ENCODE measurements at regions not wholly inside any gene's neighbourhood (a gene's known extent, or its start where the extent isn't known, plus 50 kb on each side); places are given as distances from the start of the nearest gene placed in this dataset.

DNA sequence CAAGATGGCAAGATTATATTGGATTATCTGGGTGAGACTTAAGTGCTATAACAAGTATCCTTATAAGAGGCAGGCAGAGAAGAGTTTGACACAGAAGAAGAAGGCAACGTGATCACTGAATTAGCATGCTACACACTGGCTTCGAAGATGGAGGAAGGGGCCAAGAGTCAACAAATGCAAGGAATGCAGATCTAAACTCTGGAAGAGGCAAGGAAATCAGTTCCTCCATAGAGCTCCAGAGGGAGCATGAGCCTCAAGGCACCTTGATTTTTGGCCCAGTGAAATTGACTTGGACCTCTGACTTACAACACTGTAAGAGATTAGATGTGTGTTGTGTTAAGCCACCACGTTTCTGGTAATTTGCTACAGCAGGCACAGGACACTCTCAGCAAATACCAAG, 536.4 kb upstream of the SEL1L start:
- H3K36me3 ChIP-seq (ENCODE audit: control insufficient read depth, insufficient read depth, low read length) = no peaks in the 10 kb centered on the region
- TF ChIP-seq, protein P1, sequence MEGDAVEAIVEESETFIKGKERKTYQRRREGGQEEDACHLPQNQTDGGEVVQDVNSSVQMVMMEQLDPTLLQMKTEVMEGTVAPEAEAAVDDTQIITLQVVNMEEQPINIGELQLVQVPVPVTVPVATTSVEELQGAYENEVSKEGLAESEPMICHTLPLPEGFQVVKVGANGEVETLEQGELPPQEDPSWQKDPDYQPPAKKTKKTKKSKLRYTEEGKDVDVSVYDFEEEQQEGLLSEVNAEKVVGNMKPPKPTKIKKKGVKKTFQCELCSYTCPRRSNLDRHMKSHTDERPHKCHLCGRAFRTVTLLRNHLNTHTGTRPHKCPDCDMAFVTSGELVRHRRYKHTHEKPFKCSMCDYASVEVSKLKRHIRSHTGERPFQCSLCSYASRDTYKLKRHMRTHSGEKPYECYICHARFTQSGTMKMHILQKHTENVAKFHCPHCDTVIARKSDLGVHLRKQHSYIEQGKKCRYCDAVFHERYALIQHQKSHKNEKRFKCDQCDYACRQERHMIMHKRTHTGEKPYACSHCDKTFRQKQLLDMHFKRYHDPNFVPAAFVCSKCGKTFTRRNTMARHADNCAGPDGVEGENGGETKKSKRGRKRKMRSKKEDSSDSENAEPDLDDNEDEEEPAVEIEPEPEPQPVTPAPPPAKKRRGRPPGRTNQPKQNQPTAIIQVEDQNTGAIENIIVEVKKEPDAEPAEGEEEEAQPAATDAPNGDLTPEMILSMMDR (IDR thresholded peaks at IDR 0.05) = no peak
- H3K27ac Mint-ChIP-seq = no peak overlapping the region
- no peaks in the 10 kb centered on the region for H3K27me3 Mint-ChIP-seq (ENCODE audit: low read depth in 2 of 2)
- H3K4me3 Mint-ChIP-seq = no peak overlapping the region
- DNase-seq (no peak), ATAC-seq (no peak)
- H3K9me3 Mint-ChIP-seq = peaks cover 10 to 17% of the 10 kb centered on the region in 2 donors
- H3K4me1 Mint-ChIP-seq = no peaks in the 10 kb centered on the region
- H3K4me1 ChIP-seq (ENCODE audit: control insufficient read depth, insufficient read depth, low read length) = no peaks in the 10 kb centered on the region
- no peak overlapping the region for H3K27ac ChIP-seq (ENCODE audit: low read length)
- WGBS (ENCODE audit: insufficient coverage) = 69% methylated on average over 3 of the region's 3 CpGs
- intact Hi-C loops (cut with micrococcal nuclease) = no loop called here
- no peak overlapping the region for H3K4me3 ChIP-seq (ENCODE audit: low read length)
- no peaks in the 10 kb centered on the region for H3K27me3 ChIP-seq (ENCODE audit: control insufficient read depth, insufficient read depth, low read length)
- no peaks in the 10 kb centered on the region for H3K36me3 Mint-ChIP-seq
- H3K9me3 ChIP-seq (ENCODE audit: control insufficient read depth, insufficient read depth, low read length) = no peaks in the 10 kb centered on the region

DNA sequence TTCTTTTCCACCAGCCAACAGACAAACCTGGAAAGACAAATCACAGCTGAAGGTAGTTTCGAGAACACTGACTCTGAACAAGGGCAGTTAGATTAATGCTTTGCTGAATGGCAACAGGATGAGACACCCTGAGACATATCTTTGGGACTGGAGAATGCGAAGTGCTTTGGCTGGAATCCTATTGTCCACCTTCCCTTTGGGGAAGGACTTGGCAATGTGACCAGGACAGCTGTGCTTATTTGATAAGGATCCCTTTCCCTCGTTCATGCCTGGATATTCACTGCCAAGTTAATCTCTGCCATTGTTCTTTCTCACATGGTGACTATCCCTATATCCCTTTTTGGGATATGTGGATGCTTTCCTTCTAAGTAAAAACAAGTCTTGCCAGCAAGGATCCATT, 537.1 kb upstream of the SEL1L start:
- H3K36me3 Mint-ChIP-seq = peaks cover 5% of the 10 kb centered on the region
- TF ChIP-seq, protein P1 (IDR thresholded peaks at IDR 0.05) = no peak
- 35% methylated on average over 3 of the region's 3 CpGs for WGBS (ENCODE audit: insufficient coverage)
- intact Hi-C loops (cut with micrococcal nuclease) = no loop called here
- H3K27ac Mint-ChIP-seq = no peak overlapping the region
- H3K4me3 Mint-ChIP-seq = no peak overlapping the region
- H3K4me1 Mint-ChIP-seq = no peaks in the 10 kb centered on the region
- peaks cover 8 to 18% of the 10 kb centered on the region in 2 donors for H3K9me3 Mint-ChIP-seq
- ATAC-seq (no peak), DNase-seq (no peak)
- Histone ChIP-seq H3K36me3 (ENCODE audit: control insufficient read depth, insufficient read depth, low read length) (no peaks in the 10 kb centered on the region), H3K4me1 (ENCODE audit: control insufficient read depth, insufficient read depth, low read length) (no peaks in the 10 kb centered on the region), H3K9me3 (ENCODE audit: control insufficient read depth, insufficient read depth, low read length) (no peaks in the 10 kb centered on the region), H3K4me3 (ENCODE audit: low read length) (no peak overlapping the region), H3K27me3 (ENCODE audit: control insufficient read depth, insufficient read depth, low read length) (no peaks in the 10 kb centered on the region), H3K27ac (ENCODE audit: low read length) (no peak overlapping the region)
- H3K27me3 Mint-ChIP-seq (ENCODE audit: low read depth in 2 of 2) = no peaks in the 10 kb centered on the region

DNA sequence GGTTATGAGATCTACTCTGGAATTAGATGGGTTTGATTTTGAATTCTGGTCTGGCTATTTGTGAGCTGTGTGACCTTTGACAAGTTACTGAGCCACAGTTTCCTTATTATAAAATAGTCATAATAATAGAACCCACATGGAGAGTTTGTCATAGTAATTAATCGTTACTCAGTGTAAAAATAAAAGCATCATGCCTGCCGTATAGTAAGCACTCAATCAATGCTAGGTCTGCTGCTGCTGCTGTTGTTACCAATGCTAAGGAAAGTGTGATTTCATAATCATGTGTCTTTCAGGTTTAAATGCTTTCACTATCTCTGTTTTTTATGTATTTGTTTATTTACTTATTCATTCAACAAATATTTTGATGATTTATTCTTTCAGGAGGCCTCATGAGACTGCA, 539.9 kb upstream of the SEL1L start:
- Mint-ChIP-seq H3K27ac (no peak overlapping the region), H3K9me3 (peaks cover 7 to 11% of the 10 kb centered on the region in 2 donors), H3K27me3 (ENCODE audit: low read depth in 2 of 2) (no peaks in the 10 kb centered on the region), H3K36me3 (peaks cover 10% of the 10 kb centered on the region), H3K4me3 (no peak overlapping the region), H3K4me1 (no peaks in the 10 kb centered on the region)
- intact Hi-C loops (cut with micrococcal nuclease) = no loop called here
- Histone ChIP-seq H3K9me3 (ENCODE audit: control insufficient read depth, insufficient read depth, low read length) (no peaks in the 10 kb centered on the region), H3K36me3 (ENCODE audit: control insufficient read depth, insufficient read depth, low read length) (no peaks in the 10 kb centered on the region), H3K4me1 (ENCODE audit: control insufficient read depth, insufficient read depth, low read length) (no peaks in the 10 kb centered on the region), H3K4me3 (ENCODE audit: low read length) (no peak overlapping the region), H3K27ac (ENCODE audit: low read length) (no peak overlapping the region), H3K27me3 (ENCODE audit: control insufficient read depth, insufficient read depth, low read length) (no peaks in the 10 kb centered on the region)
- TF ChIP-seq, protein P1 (IDR thresholded peaks at IDR 0.05) = no peak
- 86% methylated on average over 2 of the region's 2 CpGs for WGBS (ENCODE audit: insufficient coverage)
- DNase-seq (no peak), ATAC-seq (no peak)

DNA sequence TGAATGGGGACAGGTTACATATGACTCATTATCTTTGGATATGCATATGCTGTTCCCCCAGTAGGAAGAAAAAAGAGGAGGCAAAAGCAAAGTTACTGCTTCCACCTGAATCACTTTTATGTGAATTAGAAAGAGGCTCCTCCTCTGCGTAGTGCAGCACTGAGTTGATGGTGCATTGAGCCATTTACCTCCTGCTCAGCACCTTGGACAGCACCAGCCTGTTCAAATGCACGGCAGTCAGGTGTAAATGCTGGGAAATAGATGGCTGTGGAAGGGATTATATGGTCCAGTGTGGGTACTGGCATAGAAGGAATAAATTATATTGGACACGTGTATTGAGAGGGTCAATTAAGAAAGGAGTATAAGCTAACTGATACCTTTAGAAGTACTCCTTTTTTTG, 541.9 kb upstream of the SEL1L start:
- Mint-ChIP-seq H3K36me3 (peaks cover 10% of the 10 kb centered on the region), H3K9me3 (peaks cover 9 to 11% of the 10 kb centered on the region in 2 donors), H3K4me1 (no peaks in the 10 kb centered on the region), H3K4me3 (no peak overlapping the region), H3K27ac (no peak overlapping the region), H3K27me3 (ENCODE audit: low read depth in 2 of 2) (no peaks in the 10 kb centered on the region)
- WGBS (ENCODE audit: insufficient coverage) = 15% methylated on average over 3 of the region's 3 CpGs
- no peak overlapping the region for H3K27ac ChIP-seq (ENCODE audit: low read length)
- TF ChIP-seq, protein P1 (IDR thresholded peaks at IDR 0.05) = no peak
- intact Hi-C loops (cut with micrococcal nuclease) = no loop called here
- no peaks in the 10 kb centered on the region for H3K4me1 ChIP-seq (ENCODE audit: control insufficient read depth, insufficient read depth, low read length)
- no peak overlapping the region for H3K4me3 ChIP-seq (ENCODE audit: low read length)
- no peak for ATAC-seq
- H3K9me3 ChIP-seq (ENCODE audit: control insufficient read depth, insufficient read depth, low read length) = peaks cover 4% of the 10 kb centered on the region
- no peaks in the 10 kb centered on the region for H3K36me3 ChIP-seq (ENCODE audit: control insufficient read depth, insufficient read depth, low read length)
- no peak for DNase-seq
- no peaks in the 10 kb centered on the region for H3K27me3 ChIP-seq (ENCODE audit: control insufficient read depth, insufficient read depth, low read length)

Measured in natural killer cell (primary cell).